ENCODE measurements at regions not wholly inside any gene's neighbourhood (a gene's known extent, or its start where the extent isn't known, plus 50 kb on each side); places are given as distances from the start of the nearest gene placed in this dataset.

DNA sequence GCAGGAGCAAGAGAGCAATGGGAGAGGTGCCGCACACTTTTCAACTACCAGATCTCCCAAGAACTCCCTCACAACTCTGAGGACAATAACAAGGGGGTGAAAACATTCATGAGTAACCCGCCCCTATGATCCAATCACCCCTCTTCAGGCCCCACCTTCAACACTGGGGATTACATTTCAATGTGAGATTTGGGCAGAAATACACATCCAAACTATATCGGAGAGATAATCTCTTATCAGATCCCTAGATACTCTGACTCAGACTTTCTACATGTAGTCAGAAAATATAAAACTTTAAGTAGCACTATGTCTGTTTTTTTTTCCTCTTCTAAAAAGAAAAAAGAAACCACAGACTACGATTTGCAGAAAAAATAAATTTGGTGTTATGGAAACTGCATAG is 1595.9 kb upstream of the NUDT12 start:
- H3K27ac ChIP-seq (ENCODE audit: extremely low read depth, low read depth, low read length), result no peak overlapping the region
- no peak overlapping the region for H3K4me3 ChIP-seq (ENCODE audit: low read depth, low read length)
- POLR2A ChIA-PET, result no interaction called here
- CTCF ChIA-PET, result no interaction called here
- no peaks in the 10 kb centered on the region for H3K9me3 ChIP-seq (ENCODE audit: control insufficient read depth, insufficient read depth, low read depth, low read length)
- TF ChIP-seq, protein P1, sequence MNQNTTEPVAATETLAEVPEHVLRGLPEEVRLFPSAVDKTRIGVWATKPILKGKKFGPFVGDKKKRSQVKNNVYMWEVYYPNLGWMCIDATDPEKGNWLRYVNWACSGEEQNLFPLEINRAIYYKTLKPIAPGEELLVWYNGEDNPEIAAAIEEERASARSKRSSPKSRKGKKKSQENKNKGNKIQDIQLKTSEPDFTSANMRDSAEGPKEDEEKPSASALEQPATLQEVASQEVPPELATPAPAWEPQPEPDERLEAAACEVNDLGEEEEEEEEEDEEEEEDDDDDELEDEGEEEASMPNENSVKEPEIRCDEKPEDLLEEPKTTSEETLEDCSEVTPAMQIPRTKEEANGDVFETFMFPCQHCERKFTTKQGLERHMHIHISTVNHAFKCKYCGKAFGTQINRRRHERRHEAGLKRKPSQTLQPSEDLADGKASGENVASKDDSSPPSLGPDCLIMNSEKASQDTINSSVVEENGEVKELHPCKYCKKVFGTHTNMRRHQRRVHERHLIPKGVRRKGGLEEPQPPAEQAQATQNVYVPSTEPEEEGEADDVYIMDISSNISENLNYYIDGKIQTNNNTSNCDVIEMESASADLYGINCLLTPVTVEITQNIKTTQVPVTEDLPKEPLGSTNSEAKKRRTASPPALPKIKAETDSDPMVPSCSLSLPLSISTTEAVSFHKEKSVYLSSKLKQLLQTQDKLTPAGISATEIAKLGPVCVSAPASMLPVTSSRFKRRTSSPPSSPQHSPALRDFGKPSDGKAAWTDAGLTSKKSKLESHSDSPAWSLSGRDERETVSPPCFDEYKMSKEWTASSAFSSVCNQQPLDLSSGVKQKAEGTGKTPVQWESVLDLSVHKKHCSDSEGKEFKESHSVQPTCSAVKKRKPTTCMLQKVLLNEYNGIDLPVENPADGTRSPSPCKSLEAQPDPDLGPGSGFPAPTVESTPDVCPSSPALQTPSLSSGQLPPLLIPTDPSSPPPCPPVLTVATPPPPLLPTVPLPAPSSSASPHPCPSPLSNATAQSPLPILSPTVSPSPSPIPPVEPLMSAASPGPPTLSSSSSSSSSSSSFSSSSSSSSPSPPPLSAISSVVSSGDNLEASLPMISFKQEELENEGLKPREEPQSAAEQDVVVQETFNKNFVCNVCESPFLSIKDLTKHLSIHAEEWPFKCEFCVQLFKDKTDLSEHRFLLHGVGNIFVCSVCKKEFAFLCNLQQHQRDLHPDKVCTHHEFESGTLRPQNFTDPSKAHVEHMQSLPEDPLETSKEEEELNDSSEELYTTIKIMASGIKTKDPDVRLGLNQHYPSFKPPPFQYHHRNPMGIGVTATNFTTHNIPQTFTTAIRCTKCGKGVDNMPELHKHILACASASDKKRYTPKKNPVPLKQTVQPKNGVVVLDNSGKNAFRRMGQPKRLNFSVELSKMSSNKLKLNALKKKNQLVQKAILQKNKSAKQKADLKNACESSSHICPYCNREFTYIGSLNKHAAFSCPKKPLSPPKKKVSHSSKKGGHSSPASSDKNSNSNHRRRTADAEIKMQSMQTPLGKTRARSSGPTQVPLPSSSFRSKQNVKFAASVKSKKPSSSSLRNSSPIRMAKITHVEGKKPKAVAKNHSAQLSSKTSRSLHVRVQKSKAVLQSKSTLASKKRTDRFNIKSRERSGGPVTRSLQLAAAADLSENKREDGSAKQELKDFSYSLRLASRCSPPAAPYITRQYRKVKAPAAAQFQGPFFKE (tag by site-specific recombination; IDR thresholded peaks at IDR 0.05; ENCODE audit: borderline replicate concordance), result no peak
- TF ChIP-seq ZNF114 (tag by site-specific recombination; IDR thresholded peaks at IDR 0.05) (no peak), ZBTB21 (tag by site-specific recombination; IDR thresholded peaks at IDR 0.05) (no peak), ZNF155 (tag by site-specific recombination; IDR thresholded peaks at IDR 0.05) (no peak), HOXC10 (CRISPR knock-in tag; IDR thresholded peaks at IDR 0.05) (no peak), ZNF501 (tag by site-specific recombination; IDR thresholded peaks at IDR 0.05) (no peak), ZNF660 (tag by site-specific recombination; IDR thresholded peaks at IDR 0.05) (no peak), ZNF488 (tag by site-specific recombination; IDR thresholded peaks at IDR 0.05) (no peak)
- TF ChIP-seq, protein P2, sequence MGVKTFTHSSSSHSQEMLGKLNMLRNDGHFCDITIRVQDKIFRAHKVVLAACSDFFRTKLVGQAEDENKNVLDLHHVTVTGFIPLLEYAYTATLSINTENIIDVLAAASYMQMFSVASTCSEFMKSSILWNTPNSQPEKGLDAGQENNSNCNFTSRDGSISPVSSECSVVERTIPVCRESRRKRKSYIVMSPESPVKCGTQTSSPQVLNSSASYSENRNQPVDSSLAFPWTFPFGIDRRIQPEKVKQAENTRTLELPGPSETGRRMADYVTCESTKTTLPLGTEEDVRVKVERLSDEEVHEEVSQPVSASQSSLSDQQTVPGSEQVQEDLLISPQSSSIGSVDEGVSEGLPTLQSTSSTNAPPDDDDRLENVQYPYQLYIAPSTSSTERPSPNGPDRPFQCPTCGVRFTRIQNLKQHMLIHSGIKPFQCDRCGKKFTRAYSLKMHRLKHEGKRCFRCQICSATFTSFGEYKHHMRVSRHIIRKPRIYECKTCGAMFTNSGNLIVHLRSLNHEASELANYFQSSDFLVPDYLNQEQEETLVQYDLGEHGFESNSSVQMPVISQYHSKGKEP (tag by site-specific recombination; IDR thresholded peaks at IDR 0.05), result no peak
- H3K36me3 ChIP-seq (ENCODE audit: control insufficient read depth in 2 of 2, insufficient read depth in 1 of 2, low read length in 2 of 2), result no peaks in the 10 kb centered on the region
- H3K4me1 ChIP-seq (ENCODE audit: control insufficient read depth, insufficient read depth, low read length), result no peaks in the 10 kb centered on the region

DNA sequence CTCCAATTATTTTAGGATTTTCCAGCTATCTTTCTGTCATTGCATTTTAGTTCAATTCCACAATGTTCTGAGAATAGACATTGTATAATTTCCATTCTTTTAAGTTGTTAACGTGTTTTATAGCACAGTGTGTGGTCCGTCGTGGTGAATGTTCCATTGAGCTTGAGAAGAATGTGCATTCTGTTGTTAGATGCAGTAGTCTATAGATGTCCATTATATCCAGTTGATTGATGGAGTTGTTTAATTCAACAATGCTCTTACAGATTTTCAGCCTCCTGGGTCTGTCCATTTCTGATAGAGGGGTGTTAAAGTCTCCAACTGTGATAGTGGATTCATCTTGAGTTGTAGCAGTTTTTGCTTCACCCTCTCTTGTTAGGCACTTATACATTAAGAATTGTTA is 1587.7 kb upstream of the NUDT12 start:
- TF ChIP-seq ZFP41 (tag by site-specific recombination; IDR thresholded peaks at IDR 0.05; ENCODE audit: borderline replicate concordance) (no peak), ZNF37A (tag by site-specific recombination; IDR thresholded peaks at IDR 0.05) (no peak), ZNF138 (tag by site-specific recombination; IDR thresholded peaks at IDR 0.05; ENCODE audit: borderline replicate concordance) (no peak), GLI4 (tag by site-specific recombination; IDR thresholded peaks at IDR 0.05) (no peak), YY1 (tag by site-specific recombination; IDR thresholded peaks at IDR 0.05) (no peak), OVOL3 (tag by site-specific recombination; IDR thresholded peaks at IDR 0.05) (no peak), ZNF624 (tag by site-specific recombination; IDR thresholded peaks at IDR 0.05) (no peak), ZNF747 (tag by site-specific recombination; IDR thresholded peaks at IDR 0.05) (no peak), ZFHX2 (tag by site-specific recombination; conservative IDR thresholded peaks at IDR 0.05) (no peak), ZNF292 (tag by site-specific recombination; IDR thresholded peaks at IDR 0.05; ENCODE audit: borderline replicate concordance, low read depth) (no peak), ZNF558 (tag by site-specific recombination; IDR thresholded peaks at IDR 0.05) (no peak), ZNF585B (tag by site-specific recombination; IDR thresholded peaks at IDR 0.05) (no peak), ZNF19 (tag by site-specific recombination; IDR thresholded peaks at IDR 0.05; ENCODE audit: low read depth) (no peak), PRDM1 (tag by site-specific recombination; IDR thresholded peaks at IDR 0.05) (no peak)
- TF ChIP-seq, protein P1 (tag by site-specific recombination; IDR thresholded peaks at IDR 0.05; ENCODE audit: borderline replicate concordance), result no peak
- Histone ChIP-seq H3K9me3 (ENCODE audit: control insufficient read depth, insufficient read depth, low read depth, low read length) (no peaks in the 10 kb centered on the region), H3K36me3 (ENCODE audit: control insufficient read depth in 2 of 2, insufficient read depth in 1 of 2, low read length in 2 of 2) (no peaks in the 10 kb centered on the region), H3K4me3 (ENCODE audit: low read depth, low read length) (no peak overlapping the region), H3K27ac (ENCODE audit: extremely low read depth, low read depth, low read length) (no peak overlapping the region), H3K4me1 (ENCODE audit: control insufficient read depth, insufficient read depth, low read length) (no peaks in the 10 kb centered on the region)
- ChIA-PET POLR2A (no interaction called here), CTCF (no interaction called here)

All from HEK293 (cell line).